ENCODE measurements at regions not wholly inside any gene's neighbourhood (a gene's known extent, or its start where the extent isn't known, plus 50 kb on each side); places are given as distances from the start of the nearest gene placed in this dataset.

GRCh38 chr1:38360807-38361206 lies 314.2 kb upstream of the POU3F1 start:
- Histone ChIP-seq H3K9me3 (no peaks in the 10 kb centered on the region), H3K27ac (no peak overlapping the region), H3K27me3 (peaks cover 0 to 4% (median 0%) of the 10 kb centered on the region in 4 donors), H3K4me3 (no peak overlapping the region), H3K4me1 (no peaks in the 10 kb centered on the region), H3K36me3 (no peaks in the 10 kb centered on the region)
- no peak for DNase-seq
- TF ChIP-seq POLR2A (IDR thresholded peaks at IDR 0.05) (no peak), CTCF (IDR thresholded peaks at IDR 0.05) (no peak)
- intact Hi-C loops (cut with DNase I) = no loop called here
- 83 to 100% methylated on average over 1 of the region's 1 CpG for WGBS, 2 donors

GRCh38 chr1:38353956-38354355 lies 307.4 kb upstream of the POU3F1 start:
- Histone ChIP-seq H3K4me1 (no peaks in the 10 kb centered on the region), H3K27ac (no peak overlapping the region), H3K27me3 (no peaks in the 10 kb centered on the region), H3K4me3 (no peak overlapping the region), H3K36me3 (no peaks in the 10 kb centered on the region), H3K9me3 (no peaks in the 10 kb centered on the region)
- 69 to 75% methylated on average over 6 of the region's 6 CpGs for WGBS, 2 donors
- intact Hi-C loops (cut with DNase I) = no loop called here
- DNase-seq = no peak
- TF ChIP-seq POLR2A (IDR thresholded peaks at IDR 0.05) (no peak), CTCF (IDR thresholded peaks at IDR 0.05) (no peak)

- Histone ChIP-seq H3K27ac (no peak overlapping the region), H3K9me3 (peaks cover 0 to 6% (median 1%) of the 10 kb centered on the region in 3 donors), H3K4me1 (no peaks in the 10 kb centered on the region), H3K36me3 (no peaks in the 10 kb centered on the region), H3K4me3 (no peak overlapping the region), H3K27me3 (no peaks in the 10 kb centered on the region)
- no peak for DNase-seq
- intact Hi-C loops (cut with DNase I) = no loop called here
- 63 to 66% methylated on average over 5 to 6 of the region's 6 CpGs for WGBS, 2 donors
- TF ChIP-seq CTCF (IDR thresholded peaks at IDR 0.05) = no peak
- TF ChIP-seq POLR2A (IDR thresholded peaks at IDR 0.05) = no peak
Measured at GRCh38 chr1:38352869-38353268, 306.3 kb upstream of the POU3F1 start.

- Histone ChIP-seq H3K4me3 (no peak overlapping the region), H3K4me1 (no peaks in the 10 kb centered on the region), H3K9me3 (peaks cover 0 to 14% (median 5%) of the 10 kb centered on the region in 3 donors), H3K27me3 (peaks cover 0 to 4% (median 0%) of the 10 kb centered on the region in 4 donors), H3K36me3 (no peaks in the 10 kb centered on the region), H3K27ac (no peak overlapping the region)
- TF ChIP-seq CTCF (IDR thresholded peaks at IDR 0.05) = no peak
- intact Hi-C loops (cut with DNase I) = no loop called here
- DNase-seq = no peak
- WGBS, 2 donors = 81 to 89% methylated on average over 3 of the region's 3 CpGs
Measured at GRCh38 chr1:38347446-38348175, 301.0 kb upstream of the POU3F1 start.

GRCh38 chr1:38344716-38345115 lies 298.1 kb upstream of the POU3F1 start:
- TF ChIP-seq POLR2A (IDR thresholded peaks at IDR 0.05) = no peak
- TF ChIP-seq CTCF (IDR thresholded peaks at IDR 0.05) = no peak
- intact Hi-C loops (cut with DNase I) = no loop called here
- Histone ChIP-seq H3K9me3 (peaks cover 0 to 14% (median 5%) of the 10 kb centered on the region in 3 donors), H3K27ac (no peak overlapping the region), H3K4me3 (no peak overlapping the region), H3K27me3 (peaks cover 0 to 4% (median 0%) of the 10 kb centered on the region in 4 donors), H3K36me3 (no peaks in the 10 kb centered on the region), H3K4me1 (no peaks in the 10 kb centered on the region)
- WGBS, 2 donors = 66 to 71% methylated on average over 3 to 4 of the region's 4 CpGs
- no peak for DNase-seq
